ENCODE measurements at regions not wholly inside any gene's neighbourhood (a gene's known extent, or its start where the extent isn't known, plus 50 kb on each side); places are given as distances from the start of the nearest gene placed in this dataset.
A peak's percentile ranks its signal among the peaks of the same experiment; 100 is the strongest.

DNA sequence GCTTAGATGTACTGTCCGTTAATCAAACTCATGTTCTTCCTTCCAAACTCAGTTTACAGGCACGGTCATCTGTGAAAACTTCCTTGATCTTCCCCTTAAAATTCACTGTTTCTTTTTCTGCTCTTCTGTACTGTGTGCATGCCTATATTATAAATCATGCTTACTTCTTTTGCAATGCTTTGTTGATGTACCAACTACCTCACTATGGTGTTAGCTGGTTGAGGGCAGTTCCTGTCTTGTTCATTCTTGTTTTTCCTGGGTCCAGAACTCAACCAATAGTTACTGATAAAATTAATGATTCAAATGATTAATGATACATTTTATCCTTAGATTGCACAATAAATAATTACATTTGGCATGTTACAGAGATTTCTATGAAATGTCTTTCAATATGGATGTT is 163.8 kb downstream of the CHRM3 start:
- Histone ChIP-seq H3K27ac (ENCODE audit: extremely low read depth, low read depth, low read length) (no peak overlapping the region), H3K9me3 (replicated peaks; ENCODE audit: control insufficient read depth, insufficient read depth, low read depth, low read length) (peaks cover 3% of the 10 kb centered on the region), H3K27me3 (ENCODE audit: control insufficient read depth in 2 of 2, insufficient read depth in 2 of 2, low read length in 2 of 2) (no peaks in the 10 kb centered on the region), H3K4me2 (ENCODE audit: insufficient read depth, low read length) (no peak overlapping the region), H3K4me1 (replicated peaks in 1 of 2; ENCODE audit: control insufficient read depth in 2 of 2, insufficient read depth in 2 of 2, low read length in 2 of 2) (no peaks in the 10 kb centered on the region), H2AFZ (ENCODE audit: low read depth, low read length) (no peak overlapping the region), H3K79me2 (ENCODE audit: control insufficient read depth, insufficient read depth, low read length) (no peaks in the 10 kb centered on the region), H3K9me1 (ENCODE audit: control insufficient read depth, insufficient read depth, low read length) (no peaks in the 10 kb centered on the region), H3K9ac (ENCODE audit: insufficient read depth in 1 of 2, low read depth in 2 of 2, low read length in 2 of 2) (no peak overlapping the region), H4K20me1 (replicated peaks; ENCODE audit: control insufficient read depth, insufficient read depth, low read length) (no peaks in the 10 kb centered on the region), H3K4me3 (no peak overlapping the region), H3K36me3 (ENCODE audit: control insufficient read depth, insufficient read depth, low read length) (no peaks in the 10 kb centered on the region)
- peak; percentile 21; the same call in 1 of the 2 replicates for TF ChIP-seq CEBPB (tag; IDR thresholded peaks at IDR 0.05)
- no peak for TF ChIP-seq CEBPG (CRISPR knock-in tag; IDR thresholded peaks at IDR 0.05)
- peak in 1 of 2 experiments; percentile 33; a peak in 1 of 4 replicates for TF ChIP-seq CEBPG (tag; conservative IDR thresholded peaks at IDR 0.05 in 1 of 2, IDR thresholded peaks at IDR 0.05 in 1 of 2)
- no peak for TF ChIP-seq CEBPZ (IDR thresholded peaks at IDR 0.05; ENCODE audit: borderline replicate concordance, low read depth, low read length)
- no peak for TF ChIP-seq SLC30A9 (CRISPR knock-in tag; IDR thresholded peaks at IDR 0.05)
- no peak for FAIRE-seq
- ATAC-seq, result no peak
- 0% methylated on average over 2 of the region's 2 CpGs for WGBS (ENCODE audit: insufficient coverage, low coverage, missing lambda C conversion rate)
- POLR2A ChIA-PET, result no interaction called here
- in situ Hi-C loops (cut with MboI) (no loop called here), intact Hi-C loops (cut with micrococcal nuclease) (no loop called here)
- no TSS peak for BruUV-seq (replicated peaks)
- CTCF ChIA-PET (ENCODE audit: low intra/inter-chr PET ratio), result no interaction called here
- no peak for DNase-seq (ENCODE audit: extremely low read depth in 1 of 4, low spot score in 3 of 4)

Data from K562 (cell line).